ENCODE measurements at regions not wholly inside any gene's neighbourhood (a gene's known extent, or its start where the extent isn't known, plus 50 kb on each side); places are given as distances from the start of the nearest gene placed in this dataset.

DNA sequence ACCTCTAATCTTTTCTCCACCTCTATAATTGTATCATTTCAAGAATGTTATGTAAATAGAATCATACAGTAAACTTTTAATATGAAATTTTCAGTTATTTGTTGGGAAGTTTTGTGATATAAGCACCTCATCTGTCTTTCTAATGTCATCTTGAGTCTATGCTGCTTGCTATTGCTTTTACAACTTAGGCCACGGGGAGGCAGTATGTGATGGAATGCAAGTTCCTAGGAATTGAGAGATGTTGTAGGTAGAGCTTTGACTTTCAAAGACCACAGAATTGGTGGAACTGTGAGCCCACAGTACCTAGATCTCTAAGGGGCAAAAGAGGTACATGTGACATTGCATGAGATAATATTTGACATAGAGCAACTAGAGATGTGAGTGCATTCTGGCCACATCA lies 328.3 kb downstream of the MFSD1 start:
- DNase-seq: no peak

DNA sequence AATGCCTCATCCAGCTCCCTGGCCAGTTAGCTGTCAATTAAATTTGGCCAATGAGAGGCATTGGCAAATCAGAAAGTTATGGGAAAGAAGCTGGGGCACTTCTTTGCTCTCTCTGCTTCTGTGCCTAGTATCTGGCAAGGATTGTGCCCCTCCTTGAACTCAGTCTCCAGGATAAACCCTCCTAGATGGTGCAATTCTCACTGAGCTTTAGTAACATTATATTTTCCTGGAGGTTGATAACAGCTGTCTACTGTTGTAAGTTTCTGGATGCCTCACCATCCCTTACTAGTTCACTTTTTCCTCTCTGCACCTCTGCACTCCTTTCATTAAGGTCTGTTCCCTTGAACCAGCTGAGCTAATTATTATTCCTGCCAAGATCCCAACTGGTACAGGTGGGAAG lies 329.5 kb downstream of the MFSD1 start:
- no peak for DNase-seq

DNA sequence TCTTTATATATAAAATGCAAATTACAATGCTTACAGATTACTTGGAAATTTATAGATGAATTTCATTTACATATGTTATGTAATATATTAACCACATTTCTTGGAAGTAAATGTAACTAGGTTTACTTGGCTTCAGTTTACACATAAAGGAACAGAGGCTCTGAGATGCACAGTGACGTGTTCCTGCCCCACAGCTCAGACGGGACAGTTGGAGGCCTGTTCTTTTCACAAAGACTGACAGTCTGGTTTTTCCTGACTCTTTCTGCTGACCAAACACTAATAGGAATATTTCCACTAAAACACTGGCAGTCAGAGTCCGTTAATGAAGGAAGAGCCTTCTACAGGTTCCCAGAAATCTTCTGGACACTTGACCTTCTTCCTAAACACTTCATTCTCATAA lies 336.1 kb downstream of the MFSD1 start:
- no peak for DNase-seq

DNA sequence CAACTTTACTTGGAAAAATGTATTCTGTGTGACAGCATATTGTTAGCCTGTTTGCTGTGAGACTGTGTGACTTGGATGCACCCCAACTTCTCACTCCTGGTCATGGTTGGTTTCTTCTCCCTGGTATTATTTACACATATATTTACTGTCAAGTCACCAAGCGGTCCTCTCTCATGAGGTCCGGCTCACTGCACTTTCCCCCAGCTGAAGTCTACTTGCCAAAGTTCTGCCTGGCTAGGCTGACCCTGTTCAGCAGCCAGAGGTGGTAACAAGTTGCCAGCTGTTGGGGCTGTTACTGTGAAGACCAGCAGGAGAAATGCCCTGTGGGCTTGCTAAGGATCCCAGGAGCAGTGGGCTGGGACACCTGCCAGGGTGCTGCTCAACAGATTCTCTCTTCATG lies 337.5 kb downstream of the MFSD1 start:
- no peak for DNase-seq

DNA sequence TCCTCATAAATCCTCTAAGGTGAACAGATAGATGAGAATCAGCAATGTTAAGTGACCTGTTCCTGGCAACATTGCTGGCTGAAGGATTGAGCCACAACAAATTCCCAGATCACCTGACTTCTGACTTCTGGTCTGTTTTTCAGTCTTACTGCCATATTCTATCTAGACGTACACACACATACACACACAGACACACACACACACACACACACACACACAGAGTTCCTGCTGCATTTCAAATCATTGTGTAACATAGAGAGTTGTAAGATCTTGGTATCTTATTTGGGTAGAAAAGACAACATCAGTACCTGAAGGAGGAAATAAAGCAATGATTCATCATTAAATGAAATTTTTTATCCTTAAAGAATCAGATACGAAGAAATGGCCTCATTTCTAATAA lies 342.6 kb downstream of the MFSD1 start:
- DNase-seq: no peak

DNA sequence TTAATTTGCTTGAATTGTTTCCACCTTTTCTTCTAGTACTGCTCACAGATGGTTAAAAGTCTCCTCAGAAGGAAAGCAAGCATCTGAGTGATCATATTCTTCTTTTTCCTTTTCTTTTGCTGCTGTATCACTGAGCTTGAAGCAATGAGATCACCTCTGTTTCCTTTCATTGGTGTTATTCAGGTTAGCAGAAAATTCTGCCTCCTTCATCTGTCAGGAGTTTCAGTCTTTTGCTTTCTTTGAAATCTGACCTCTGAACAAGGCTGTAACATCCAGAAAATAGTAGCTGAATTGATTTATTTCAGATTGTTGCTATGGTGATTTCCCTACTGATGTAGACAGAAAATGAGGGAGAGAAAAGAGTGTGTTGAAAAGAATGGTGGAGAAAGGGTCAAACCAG lies 343.0 kb downstream of the MFSD1 start:
- DNase-seq: no peak

DNA sequence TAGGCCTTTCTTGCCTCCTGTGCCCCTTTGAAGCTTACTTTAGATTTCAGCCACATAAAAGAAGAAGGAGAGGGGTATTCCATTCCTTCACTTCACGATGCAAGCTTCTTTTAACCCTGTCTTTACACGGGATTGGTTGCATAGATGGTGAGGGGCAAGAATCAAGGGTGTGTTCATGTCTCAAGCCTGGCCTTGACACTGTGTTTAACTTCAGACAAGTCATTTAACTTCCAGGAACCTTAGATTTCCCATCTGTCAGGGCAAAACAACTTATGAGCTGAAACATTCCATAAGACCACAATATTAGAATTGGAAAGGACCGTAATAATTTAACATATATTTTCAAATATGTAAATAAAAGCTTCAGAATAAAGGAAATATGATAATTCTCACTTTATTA lies 344.5 kb downstream of the MFSD1 start:
- no peak for DNase-seq

DNA sequence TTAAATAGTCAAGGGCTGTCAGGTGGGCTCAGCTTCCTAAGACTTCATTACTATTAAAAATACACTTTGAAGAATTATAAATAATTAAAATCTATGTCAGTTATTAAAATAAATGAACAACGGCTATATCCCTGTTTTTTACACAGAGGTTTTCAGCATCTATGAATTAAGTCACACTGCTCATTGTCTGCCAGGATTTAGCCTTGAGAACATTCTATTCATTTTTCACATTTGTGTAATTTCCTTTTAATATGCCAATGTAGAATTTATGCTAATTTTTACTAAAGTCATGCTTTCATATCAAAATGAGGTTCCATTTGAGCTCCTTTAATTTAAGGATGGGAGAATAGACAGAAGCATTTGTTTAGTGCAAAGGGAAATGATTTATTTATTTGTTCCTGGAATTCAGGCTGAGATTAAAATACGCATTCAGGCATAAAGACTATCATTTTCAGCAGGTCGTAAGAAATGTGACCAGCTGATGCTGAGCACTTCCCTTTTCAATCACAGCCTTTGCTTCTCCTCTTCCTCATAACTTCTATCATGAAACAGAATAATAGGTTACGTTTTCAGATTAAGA lies 345.1 kb downstream of the MFSD1 start:
- no peak for DNase-seq

DNA sequence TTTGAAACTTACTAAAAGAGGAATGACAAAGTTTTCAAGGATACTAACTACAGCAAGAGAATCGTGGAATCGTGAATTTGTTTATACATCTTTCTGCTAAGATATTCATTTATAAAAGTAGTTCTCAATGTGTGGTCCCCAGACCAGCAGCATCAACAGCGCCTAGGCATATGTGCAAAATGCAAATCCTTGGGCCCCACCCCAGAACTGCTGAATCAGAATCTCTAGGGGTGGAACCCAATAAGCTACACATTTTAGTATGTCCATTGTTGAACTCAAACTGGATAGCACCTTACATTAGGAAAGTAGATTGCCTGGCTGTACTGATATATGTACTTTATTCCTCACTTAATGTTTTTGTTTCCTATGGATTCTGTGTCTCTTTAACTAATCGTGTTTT lies 346.0 kb downstream of the MFSD1 start:
- no peak for DNase-seq

DNA sequence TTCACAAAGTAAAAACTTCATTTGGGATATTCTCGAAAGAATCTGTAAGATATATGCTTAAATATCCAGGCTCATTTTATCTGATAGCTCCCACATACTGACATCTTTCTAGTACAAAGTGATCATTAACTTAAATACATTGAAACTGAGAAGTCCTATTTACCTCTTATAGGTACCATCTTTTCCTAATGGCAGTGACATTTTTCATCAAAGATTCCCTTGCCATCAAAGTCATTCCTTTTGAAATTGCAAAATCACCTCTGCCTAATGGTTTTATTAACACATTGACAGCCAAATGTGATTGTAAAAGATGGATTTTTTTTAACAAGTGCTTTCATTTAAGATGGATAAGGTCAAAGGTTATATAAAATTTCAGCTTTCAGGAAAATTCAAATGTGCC lies 346.6 kb downstream of the MFSD1 start:
- no peak for DNase-seq

DNA sequence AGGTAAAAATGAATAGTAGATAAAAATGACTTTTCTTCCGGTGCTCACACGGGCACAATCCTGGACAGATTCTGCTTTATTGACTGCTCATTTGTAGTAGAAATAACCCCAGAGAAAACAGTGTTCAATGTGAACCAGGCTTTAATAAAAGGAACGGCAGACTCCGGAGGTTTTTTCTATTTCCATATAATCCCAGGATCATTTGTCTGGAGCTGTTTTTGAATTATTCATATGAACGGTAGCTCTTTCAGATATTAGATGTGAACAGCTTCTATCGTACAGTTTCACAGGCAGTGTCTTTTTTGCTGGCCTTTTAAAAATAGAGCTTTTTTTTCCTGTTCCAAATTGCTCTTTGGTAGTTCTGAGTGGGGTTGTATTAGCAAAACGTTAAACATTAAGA lies 347.3 kb downstream of the MFSD1 start:
- DNase-seq: no peak

DNA sequence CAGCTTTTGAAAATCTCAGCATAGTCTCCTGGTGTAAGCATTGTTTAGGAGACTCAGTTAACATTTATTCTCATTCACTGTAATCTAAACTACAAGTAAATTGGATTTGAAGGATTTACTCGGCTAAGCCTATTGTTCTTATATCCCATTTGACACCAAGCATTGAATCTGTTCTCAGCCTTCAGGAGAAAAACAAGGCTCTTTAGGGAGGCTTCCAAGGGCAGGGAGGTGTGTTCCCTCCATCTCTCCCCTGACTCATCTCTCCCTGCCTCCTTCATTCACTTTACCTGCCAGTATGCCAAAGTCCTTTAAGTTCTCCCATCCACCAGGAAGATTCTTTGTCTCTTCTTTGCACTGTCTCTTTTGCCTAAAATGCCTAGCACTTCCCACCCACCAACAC lies 347.8 kb downstream of the MFSD1 start:
- no peak for DNase-seq

DNA sequence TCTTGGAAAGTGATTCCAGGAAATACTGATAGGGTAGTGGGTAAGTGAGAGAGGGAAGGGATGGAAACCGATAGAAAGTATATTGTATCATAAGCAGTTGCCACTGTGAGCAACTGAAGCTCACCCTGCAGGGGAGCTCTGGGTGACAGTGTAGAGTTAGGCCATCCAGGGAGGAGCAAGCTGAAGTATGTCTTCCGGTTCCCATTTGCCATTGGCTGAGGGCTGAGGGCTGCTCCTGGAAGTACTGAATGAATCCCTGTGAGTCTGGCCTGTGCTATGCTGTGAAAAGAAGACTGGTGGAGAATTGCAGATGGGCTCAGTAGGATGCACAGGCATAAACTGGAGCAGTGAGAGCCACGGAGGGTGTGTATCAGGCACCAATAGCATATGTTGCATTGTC lies 348.3 kb downstream of the MFSD1 start:
- DNase-seq: no peak

DNA sequence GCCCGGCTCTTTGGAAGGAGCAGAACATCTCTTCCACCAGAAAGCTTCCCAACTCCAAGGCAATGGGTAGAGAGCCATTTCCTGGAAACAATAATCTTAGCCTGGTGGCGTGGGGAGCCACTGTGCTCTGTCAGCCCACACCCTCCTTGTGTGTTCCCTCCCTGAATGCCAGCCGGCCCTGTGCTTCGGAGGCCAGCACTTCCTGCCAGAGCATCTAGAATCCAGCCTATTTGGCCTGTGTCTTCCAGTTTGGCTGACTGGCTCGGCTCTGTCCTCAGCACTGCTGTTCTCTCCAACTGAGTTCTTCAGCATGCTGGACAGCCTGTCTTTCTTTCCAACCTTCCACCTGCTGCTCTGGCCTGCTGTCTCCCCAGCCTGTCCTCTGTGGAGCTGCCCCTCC lies 349.3 kb downstream of the MFSD1 start:
- DNase-seq: no peak

DNA sequence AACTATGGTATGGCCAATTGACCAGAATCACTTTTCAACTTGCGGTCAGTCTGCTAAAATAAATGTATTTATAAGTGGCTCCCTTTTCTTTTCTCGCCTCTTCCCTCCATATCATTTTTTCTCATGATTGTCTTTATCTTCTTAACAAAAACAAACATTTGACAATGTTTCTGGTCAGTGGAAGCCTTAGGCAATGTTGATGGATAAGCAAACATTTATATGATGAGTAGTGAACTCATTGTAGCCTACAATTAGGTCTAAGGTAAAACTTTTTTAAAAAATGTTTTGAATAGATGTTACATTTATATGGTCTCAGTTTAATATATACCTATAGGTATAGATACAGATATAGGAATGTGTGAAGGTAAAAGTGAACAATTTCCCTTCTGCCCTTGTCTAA lies 355.4 kb downstream of the MFSD1 start:
- no peak for DNase-seq

DNA sequence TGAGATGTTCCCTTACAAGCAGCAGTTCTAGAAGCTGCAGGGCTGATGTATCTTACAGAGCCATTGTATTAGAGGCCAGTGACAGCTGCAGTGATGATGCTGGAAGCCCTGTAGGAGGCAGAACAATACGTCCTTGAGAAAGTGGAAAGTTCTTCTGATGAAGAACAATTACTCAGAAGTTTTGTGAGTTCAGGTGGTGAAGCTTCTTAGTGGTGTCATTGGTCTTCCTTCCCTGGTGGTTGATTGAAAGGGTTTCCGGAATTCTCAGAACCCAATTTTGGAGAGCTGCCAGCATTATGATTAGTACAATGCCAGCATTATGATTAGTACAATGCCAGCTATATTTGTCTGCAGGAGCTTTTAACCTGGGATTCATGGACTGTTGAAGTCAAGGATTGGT lies 356.4 kb downstream of the MFSD1 start:
- DNase-seq: no peak

DNA sequence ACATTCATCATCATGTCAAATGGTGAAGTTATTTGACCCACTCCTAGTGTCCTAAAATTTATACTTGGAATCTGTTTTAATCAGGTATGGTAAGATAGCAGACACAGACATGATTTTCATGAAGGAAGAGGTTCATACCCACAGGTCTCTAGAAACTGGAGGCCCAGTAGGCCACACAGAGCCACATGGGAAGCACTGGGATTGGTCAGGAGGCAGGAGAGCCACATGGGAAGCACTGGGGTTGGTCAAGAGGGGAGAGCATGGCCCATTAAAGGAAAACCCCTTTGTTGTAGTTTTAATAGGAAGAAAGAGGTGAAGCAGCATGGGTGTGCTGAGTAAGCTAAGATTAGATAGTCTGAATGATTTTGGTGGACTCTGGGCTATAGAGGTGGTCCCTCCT lies 356.9 kb downstream of the MFSD1 start:
- DNase-seq: no peak

DNA sequence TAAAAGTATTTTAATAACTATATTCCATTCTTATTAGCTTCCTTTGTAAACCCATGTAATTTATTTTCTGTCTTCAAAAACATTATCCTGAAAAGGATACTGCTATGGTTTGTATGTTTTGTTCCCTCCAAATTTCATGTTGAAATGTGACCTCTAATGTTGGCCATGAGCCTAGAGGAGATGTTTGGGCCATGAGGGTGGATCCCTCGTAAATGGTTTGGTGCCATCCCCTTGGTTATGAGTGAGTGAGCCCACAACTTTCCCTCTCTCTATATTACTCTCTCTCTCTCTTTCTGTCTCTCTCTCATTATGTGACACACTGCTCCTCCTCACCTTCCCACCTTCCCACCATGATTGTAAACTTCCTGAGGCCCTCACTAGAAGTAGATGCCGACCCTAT lies 357.7 kb downstream of the MFSD1 start:
- DNase-seq: no peak

DNA sequence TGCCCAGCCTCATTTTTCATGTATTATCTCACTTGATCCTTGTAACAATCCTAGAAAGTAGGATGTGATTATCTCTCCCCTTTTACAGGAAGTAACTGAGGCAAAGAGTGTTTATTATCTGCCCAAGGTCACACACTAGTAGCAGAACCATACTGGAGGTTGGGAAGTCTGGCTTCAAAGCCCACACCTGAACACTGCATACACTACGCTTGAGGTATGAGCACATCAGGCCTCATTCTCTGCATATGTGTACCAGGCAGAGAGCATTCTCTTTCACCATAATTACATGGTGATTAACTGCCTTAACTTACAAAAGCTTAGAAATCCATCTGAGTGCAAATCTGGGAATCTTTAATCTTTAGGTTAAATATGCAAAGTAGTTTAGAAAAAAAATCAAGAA lies 361.8 kb downstream of the MFSD1 start:
- DNase-seq: no peak

DNA sequence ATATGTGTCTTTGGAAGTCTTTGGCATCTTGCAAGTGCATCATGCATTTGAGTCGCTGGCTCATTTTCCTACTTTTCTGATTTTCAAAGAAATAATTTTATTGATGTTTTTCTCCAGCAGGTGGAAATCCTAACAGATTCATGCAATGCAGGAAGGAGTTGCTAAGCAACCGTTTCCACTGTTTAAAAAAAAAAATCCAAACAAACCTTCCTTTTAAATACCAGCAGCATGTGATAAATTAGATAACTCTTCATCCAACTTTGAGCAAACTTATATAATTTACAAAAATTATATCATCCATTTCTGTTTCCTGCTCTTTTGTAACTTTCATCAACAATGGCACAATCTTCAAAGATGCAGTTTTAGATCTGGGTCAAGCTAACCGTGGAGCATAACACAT lies 364.1 kb downstream of the MFSD1 start:
- no peak for DNase-seq

DNA sequence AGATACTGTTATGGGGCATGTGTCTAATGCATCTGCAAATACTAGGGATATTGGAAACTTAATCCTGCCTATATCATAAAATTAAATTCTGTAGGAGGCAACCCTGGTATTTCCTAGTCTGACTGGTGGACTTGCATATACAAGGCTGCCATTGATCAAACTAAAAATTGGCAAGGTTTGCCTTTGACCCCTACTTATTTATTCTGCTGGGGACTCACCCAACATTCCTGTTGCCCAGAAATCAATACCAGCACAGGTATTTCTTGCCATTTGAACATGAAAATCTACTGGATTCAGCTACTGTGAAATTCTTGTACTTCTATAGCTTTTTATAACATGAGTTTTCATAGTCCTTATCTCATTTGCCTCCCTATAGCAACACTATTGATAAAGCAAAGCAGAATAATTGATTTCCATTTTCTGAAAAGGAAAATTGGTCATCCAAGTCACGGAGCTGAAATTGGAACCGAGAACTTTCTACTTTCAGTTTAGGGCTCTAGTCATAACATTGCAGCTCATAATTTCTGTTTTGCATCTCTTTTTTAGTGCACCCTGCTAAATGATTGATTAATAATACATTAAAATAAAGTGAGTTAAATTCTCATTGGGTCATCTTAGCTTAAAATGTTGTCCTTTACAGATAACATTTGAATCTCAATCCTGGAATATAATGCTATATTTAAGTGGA lies 365.2 kb downstream of the MFSD1 start:
- DNase-seq: no peak

DNA sequence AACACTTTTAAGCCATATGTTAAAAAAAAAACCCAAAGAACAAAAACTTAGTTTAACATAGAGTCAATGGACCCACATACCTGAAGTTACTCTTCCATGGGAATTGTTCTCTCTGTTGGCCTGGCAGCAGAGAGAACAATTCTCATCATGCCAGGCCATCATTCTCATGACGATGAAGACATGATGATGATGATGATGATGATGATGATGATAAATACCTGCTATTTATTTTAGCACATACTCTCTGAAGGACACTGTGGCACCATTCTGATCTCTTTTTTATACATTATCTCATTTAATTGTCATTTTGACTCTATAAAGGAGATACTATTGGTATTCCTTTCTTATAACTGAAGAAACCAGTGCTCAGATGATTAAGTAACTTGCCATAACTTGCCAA lies 366.9 kb downstream of the MFSD1 start:
- no peak for DNase-seq

DNA sequence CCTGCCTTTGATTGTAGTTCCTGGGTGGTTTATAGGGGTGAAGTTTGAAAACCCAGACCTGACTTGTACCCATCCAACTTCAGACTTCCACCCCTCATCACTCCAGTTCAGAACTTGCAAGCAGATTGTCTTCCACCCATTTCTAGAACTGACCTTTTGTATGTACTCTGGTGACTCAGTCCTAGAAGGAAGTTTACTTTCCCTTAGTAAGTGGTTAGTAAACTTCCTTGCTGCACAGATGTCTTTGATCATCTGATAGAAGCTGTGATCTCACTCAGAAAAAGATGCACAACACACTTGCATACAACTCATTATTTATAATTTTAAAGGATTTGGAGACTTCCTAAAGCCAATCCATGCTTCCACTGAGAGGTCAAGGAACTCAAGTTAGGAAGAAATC lies 368.0 kb downstream of the MFSD1 start:
- DNase-seq: no peak

DNA sequence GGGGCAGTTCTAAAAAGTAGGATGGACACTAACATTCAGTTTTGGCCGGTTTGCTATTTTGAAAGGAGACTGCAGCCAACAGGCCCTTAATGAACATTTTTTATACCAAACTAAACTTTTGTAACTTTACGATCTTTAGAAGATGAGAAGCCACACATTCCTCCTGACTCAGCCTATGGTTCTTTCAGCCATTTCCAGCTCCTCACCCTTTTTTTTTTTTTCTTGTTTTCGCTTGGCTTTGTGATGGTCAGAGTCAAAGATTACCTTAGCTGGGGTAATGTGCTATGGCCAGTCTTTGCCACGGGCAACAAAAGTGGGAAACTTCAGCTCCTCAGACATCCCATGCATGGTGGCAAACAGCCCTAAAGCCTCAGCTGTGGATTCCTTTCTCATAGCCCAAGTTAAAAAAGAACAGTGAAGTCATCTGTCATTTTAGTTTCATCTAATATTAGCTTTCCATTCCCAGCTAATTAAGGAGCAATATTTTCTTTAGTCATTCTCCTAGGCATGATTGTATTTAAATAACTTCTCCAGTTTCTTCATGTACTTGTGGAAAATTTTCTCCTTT lies 368.7 kb downstream of the MFSD1 start:
- no peak for DNase-seq

DNA sequence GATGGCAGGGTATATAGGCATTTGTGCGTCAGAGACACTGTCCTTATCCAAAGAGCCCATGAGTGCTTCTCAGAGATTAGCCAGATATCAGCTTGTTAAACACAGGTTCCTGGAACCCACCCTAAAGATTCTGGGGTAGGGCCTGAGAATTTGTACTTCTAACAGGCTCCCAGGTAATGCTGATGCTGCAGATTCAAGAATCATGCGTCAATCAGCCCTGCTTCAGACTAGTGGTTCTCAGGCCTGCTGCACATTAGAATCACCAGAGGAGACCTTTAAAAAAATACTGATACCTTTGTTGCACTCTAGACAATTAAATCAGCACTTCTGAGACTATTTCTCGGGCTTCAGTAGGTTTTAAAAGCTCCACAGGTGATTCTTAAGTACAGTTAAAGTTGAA lies 369.5 kb downstream of the MFSD1 start:
- no peak for DNase-seq
